Activated CD4-positive, alpha-beta T cell treated with anti-CD3 and anti-CD28 coated beads for 24 hours (primary cell): ENCODE measurements at regions not wholly inside any gene's neighbourhood (a gene's known extent, or its start where the extent isn't known, plus 50 kb on each side); places are given as distances from the start of the nearest gene placed in this dataset.
"Not testable (repeated sequence)": the region's sequence is repeated elsewhere in the genome, so short reads cannot be mapped to it uniquely, and the experiment has no call there.

Experiments
- DNase-seq, 2 donors: peaks; one replicate each; pipeline ENCODE4 v3.0.0-alpha.2; 2020; ENCODE audit warnings: low read depth in 2 of 2

DNA sequence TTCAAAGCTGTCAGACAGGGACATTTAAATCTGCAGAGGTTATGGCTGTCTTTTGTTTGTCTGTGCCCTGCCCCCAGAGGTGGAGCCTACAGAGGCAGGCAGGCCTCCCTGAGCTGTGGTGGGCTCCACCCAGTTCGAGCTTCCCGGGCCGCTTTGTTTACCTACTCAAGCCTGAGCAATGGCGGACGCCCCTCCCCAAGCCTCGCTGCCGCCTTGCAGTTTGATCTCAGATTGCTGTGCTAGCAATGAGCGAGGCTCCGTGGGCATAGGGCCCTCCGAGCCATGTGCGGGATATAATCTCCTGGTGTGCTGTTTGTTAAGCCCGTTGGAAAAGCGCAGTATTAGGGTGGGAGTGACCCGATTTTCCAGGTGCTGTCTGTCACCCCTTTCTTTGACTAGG lies 787.0 kb upstream of the CRIM1 start:
- DNase-seq: not testable (repeated sequence)

DNA sequence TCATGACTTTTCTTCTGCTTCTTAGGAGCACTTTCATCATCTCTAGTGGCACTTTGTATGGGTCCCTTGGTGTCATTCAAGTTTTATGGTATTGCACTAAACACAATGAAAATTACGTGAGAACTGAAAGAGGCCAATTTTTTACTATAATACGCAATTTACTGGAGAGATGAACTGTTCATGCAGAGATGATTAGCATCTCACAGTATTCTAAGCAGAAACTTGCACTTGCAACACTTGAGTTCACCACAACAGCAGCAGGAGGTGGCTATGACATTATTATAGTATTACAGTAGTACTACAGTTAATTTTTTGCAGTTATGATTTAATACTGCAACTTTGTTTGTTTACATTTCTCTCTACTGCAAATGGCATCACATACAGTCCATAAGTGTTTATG lies 793.1 kb upstream of the CRIM1 start:
- no peak for DNase-seq

DNA sequence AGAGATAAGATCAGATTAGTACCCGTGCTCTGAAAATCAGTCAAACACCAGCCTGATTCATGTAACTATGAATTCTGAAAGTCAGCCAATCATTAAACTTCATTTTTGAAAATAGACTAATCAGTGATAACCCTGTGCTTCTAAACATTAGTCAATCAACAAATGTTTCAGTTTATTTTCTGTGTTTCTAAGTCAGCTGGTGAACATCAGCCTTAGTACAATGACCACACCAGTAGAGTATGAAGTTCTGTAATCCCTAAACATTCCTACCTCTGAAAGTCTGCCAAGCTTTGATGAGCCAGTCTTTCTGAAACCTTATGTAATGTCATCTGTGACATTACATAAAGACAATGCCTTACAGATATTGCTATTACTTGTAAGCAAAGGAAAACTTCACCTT lies 807.4 kb upstream of the CRIM1 start:
- DNase-seq: no peak

DNA sequence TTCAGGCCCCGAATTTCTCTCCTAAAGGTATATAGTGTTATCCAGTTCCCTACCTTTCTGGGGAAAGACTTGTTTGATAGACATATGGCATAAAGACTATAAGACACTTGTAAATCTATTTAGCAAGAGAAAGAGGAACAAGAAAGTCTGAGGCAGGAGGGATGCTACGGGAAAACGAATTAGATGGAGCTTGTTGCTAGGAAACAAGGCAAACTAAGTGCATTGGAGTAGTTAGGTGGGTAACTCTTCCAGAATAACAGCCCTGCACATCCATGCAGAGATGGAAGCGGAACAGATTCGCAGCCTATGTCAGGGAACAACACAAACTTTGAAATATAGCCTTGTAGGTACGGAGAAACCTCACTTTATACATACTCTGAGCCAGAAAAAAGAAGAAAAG lies 810.3 kb upstream of the CRIM1 start:
- no peak for DNase-seq

DNA sequence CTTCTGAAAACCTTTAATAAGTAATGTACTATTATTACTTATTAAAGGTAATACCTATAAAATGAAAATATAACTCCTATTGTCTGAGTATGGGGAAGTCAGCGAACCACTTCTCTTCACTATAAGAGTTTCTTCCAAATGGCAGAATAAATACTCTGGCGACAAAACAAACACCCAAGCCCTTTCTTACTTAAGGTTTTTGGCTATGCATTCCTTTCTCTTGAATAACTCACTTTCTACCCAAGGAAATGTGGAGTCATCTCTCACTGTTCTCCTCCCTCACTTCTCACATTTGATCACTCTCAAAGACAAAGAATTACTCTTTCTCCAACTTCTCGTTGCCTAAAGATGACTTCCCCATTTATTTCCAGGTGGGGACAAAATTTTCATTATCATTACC lies 816.8 kb upstream of the CRIM1 start:
- no peak for DNase-seq

DNA sequence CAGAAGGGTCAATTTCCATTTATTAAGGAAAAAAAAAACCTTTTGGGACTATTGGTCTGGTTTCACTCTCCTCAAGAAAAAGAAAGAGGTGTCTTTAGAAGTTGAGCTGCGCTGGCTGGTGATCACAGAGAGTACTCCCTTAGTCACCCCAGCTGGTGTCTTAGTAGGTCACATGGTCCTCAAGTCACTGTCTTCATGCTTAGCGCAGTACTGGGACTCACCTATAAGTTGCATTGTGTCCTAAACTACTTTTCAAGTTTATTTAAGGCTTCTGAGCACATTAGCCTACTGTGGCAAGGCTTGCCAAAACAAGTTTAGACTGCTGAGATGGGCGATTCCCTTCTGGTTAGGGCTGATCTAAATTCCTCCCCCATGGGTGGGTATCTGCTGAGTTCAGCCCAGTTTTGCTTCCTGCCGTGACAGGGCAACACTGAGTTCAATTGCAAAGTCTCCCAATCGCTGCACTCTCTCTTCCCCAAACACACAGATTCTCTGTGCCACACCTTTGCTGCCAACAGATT lies 824.9 kb upstream of the CRIM1 start:
- DNase-seq: no peak

DNA sequence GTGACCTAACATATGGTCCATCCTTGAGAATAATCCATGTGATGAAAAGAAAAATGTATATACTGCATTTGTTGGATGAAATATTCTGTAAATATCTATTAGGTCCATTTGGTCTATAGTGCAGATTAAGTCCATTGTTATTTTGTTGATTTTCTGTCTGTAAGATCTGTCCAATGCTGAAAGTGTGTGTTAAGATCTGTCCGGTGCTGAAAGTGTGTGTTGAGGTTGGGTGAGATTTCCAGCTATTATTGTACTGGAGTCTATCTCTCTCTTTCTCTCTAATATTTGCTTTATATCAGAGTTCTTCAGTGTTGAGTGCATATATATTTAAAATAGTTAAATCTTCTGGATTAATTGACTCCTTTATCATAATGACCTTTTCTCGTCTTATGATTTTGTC lies 828.8 kb upstream of the CRIM1 start:
- DNase-seq: no peak

DNA sequence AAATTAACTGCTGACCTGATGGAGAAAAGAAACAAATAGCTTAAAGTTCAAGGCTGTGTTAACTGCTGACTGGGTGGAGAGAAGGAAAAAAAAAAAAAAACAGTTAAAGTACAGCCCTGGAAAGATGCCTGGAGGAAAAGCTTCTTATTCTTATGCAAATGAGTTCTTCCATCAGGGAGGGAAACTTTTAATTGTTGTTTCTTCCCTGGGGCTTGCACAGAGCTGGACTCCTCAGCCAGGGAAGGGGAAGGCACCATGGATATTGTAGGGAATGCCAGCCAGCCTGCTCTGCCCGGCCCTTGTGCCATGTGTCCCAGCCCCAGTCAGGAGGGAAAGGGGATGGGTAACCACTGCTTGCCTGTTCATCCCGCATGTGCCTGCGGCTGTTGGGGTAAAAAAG lies 833.1 kb upstream of the CRIM1 start:
- DNase-seq: no peak

DNA sequence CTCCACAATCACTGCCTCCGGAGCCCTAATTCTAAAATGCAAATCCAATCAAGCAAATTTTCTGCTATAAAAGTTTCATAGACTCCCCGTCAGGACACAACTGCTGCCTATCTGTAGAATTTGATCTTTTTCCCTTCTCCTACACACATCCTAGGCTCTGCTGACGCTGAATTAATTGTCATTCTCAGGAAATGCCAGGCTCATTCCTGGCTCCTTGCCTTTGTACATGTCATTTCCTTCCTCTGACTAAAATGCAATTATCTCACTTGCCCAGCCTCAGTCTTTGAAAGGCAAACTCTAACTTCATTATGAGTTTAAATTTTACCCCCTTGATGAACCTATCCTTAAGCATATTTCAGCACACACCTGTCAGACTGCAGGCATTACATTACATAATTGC lies 844.9 kb upstream of the CRIM1 start:
- DNase-seq: no peak

DNA sequence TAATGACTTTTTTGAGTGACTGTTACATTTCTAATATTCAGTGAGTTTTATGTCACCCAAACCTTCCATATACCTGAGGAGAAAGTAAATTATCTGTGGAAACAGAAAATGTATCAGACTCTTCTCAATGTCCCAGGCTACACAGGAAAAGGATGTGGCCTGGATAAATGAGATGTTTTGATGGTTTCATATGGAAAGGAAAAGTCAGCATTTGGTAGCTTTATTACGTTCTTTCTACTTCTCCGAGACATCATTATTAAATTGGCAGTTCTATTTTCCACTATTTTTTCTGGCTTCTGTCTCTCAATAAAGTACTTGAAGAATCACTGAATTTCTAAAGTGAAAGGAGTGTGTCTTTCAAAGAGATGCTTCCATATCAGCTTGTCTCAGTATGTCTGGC lies 847.0 kb upstream of the CRIM1 start:
- DNase-seq: no peak

DNA sequence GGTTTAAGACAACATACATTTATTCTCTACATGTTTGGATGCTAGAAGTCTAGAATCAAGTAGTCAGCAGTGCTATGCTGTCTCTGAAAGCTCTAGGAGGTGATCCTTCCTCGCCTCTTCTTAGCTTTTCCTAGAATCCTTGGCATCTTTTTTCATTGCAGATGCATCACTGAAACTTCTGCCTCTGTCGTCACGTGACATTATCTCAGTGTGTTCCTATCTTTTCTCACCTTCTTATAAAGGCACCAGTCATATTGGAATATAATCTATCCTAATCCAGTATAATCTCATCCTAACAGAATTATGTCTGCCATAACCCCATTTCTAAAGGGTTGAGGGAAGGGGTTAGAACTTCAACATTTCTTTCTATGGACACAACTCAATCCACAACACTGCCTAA lies 851.2 kb upstream of the CRIM1 start:
- DNase-seq: no peak

DNA sequence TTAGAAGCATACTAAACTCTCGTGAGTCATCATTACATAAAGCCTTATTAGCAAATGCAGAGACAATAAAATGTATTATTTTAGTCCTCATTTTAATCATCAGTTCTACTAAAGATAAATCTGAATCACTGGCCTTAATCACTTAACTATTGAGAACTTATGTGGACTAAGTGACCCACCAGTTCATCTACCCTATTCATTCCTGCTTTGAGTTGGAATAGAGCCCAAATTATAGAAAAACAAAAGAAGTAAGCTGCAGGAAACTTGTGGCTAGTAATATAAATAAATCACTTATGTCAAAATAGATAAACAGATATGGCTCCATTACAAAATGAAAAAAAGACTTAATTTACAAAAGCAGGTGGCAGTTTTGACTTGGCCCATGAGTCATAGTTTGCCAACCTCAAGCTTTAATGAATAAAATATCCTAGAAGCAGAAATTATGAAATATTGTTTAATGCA lies 851.8 kb upstream of the CRIM1 start:
- DNase-seq: no peak

DNA sequence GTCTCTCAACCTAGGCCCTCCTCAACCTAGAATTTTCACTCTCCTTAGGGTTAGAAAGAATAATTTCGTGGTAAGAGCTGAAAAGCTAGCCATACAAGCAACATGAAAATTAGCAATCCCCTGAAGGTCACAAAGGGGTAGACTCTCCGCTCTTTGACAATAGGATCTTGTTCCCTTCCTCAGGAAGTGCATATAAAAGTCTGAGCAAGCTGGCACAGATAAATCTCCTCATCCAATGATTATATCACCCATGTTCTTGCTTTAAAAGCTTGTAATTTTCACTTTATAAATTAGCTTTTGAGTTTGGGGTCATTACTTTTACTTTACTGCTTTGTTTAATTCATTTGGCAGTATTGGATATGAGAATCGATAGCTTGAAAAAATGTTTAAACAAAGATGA lies 852.3 kb upstream of the CRIM1 start:
- no peak for DNase-seq

DNA sequence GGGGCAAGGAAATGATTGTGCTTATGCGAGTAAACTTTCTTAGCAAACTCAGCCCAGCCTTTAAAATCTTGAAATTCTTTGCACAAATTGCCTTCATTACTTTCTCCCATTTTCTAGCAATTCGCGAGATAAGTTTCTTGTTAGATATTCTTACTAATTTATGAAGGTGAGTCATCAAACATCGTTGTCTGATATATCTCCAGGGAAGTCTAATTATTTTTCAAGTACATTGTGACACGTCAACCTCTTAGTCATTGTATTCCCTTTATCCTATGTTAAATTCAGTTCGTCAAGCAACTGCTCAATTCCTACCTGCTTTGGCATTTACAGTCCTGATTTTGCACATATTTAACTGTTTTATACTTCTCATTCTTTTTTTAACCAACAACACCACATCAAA lies 854.5 kb upstream of the CRIM1 start:
- no peak for DNase-seq

DNA sequence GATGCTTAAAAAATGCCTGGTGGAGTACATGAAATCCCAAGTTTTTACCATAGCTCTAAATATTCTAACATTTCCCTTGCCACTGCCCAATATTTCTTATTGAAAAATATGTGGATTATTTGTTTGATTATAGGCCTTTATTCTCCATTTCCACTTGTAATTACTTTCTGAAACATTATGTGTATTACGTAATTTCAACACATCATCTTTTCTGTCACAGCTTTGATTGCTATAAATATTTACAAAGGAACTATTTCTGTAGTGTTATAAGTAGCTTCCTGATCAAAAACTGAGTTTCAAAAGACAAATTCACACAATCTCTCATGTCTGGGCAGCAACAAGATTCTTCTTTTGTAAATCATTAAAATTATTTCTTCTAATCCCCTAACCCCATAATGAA lies 859.6 kb upstream of the CRIM1 start:
- no peak for DNase-seq

DNA sequence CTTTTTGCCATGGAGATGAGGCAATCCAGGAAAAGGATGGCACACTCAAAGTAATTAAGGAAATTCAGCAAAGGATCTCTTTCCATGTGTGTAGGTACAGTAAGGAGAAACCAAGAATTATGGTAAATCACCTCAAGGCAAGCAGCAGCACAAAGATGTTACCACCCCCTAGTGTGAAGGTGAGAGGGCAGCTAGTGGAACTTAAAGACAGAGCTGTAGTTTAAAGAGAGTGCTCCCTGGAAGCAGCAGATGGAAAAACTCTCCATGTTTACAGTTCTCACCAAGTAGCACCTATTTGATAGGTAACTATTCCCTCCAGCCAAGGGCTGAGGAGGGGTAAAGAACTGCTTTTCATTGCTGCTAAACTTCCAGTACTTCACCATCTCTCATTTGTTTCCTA lies 860.4 kb upstream of the CRIM1 start:
- no peak for DNase-seq

DNA sequence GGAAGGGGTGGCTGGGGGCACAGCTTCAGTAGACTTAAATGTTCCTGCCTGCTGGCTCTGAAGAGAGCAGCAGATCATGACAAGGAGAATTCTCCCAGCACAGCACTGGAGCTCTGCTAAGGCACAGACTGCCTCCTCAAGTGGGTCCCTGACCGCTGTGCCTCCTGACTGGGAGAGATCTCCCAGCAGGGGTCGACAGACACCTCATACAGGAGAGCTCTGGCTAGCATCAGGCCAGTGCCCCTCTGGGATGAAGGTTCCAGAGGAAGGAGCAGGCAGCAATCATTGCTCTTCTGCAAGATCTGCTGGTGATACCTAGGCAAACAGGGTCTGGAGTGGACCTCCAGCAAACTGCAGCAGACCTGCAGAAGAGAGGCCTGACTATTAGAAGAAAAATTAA lies 877.5 kb upstream of the CRIM1 start:
- DNase-seq: not testable (repeated sequence)

DNA sequence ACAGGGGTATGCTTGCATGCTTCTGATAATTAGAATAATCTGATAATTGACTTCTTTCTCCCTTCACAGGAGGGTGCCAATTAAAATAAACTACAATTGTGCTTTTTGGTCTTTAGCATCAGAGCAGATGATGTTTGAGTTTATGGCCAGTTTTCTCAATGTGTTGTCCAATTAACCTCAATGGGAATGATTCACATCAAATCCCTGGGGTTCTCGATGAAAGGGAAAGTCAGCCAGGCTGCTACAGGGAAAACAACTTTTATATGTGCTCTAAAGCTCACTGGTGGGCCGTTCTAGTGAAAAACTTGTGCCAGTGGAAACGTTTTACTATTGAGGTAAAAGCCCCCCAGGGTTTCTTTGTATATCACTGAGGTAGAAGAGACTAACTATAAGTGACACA lies 887.3 kb upstream of the CRIM1 start:
- no peak for DNase-seq

DNA sequence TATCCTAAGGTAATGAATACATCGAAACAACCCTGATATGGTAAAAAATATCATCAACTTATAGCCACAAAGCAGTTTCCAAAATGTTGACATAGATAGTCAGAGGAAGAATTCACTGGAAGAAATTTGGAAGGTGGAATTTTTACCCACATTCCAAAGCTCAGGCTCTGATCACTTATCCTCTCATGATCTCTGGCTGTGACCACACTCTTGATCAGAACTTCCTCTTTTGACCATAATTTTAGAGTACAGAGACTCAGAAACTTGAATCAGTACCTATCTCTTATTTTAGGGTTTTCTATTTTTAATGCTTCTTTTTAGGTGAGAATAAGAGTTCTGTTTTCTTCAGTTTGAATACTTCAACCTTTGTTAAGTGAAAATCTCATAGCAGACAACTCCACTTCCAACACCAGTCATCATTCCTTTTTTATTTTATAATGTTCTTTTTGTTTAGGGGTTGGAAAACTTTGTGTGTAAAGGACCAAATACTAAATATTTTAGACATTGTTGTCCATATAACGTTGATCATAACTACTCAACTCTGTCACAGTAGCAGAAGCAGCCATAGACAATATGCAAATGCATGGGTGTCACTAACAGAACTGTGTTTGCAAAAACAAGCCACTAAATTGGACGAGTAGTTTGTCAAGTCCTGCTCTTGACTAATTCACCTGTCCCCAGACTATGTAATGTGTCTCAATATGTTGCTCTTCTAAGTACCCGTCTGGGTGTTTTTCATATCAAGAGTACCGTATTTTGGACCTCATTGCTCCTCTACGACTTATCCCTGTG lies 891.6 kb upstream of the CRIM1 start:
- DNase-seq: no peak

DNA sequence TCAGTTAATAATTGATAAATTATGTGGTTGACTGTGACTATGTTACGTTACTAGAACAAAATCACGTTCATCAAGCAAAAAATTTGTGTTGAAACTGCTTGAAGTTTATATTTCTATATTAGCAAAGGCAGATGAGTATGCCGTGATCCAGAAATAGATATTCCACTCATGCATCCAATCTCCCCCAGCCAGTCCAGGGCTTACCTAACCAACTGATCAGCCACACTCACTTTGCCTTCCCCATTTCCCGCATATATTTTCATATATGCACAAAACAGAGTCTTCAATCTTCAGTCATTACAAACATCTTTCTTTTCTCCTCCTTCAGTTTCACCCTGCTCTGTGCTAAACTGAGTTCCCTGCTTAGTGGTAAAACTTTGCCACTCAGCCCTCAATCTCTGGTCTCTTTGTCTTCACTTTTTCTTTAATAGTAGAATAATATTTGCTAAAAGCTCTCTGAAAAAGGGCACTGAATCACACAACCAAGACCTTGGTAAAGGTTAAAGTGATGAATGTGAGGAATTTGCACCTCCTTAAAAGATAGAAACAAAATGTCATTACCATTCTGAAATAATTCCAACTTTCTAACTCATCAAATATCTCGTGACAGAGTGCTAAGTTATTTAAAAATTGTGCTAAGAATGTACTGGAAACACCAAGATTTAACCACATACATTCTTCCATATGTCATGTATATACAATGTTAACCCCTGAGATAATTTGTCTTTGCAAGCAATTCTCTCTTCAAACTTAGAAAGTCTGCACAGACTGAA lies 893.2 kb upstream of the CRIM1 start:
- no peak for DNase-seq

DNA sequence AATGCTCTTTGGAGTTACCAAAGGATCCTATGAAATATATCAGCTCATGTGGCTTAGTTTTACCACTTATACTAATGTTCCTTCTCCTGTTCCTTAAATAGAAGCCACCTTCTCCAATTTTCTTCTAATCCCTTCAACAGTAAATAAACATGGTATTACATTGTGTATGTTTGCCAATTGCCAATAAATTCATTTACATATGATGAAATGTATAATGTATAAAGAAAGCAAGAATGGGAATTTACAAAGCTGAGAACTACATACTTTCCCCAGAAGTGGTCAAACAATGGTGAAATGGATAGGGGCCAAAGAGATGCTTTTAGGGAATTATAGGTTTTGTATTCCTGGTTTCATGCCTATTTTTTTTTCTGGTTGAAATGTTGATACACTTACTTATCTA lies 894.2 kb upstream of the CRIM1 start:
- no peak for DNase-seq

DNA sequence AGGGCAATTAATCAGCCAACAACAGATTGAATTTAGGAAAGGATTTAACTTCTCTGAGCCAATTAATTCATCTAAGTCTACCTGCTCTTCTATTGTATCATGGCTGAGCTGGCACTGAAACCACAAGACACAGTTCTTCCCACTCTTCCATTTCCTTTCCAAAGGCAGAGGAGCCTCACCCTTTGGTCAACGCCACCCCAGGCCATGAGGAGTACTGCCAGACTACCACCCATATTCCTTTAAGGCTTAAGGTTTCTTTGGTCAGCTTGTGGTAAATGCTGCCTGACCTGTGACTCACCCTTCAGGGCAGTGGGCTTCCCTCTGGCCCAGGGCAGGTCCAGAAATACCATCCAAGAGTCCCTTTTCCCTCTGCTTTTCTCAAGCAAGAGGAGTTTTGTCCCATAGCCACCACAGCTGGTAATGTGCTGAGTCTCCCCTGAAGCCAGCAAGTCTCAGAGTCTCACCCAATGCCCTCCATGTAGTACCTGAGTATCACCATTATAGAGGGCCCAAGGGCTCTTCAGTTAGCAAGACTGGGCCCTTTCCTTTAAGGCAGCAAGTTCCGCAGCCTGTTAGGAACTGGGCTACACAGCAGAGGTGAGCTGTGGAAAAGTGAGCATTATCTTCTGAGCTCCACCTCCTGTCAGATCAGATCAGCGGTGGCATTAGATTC lies 900.5 kb upstream of the CRIM1 start:
- DNase-seq: no peak

DNA sequence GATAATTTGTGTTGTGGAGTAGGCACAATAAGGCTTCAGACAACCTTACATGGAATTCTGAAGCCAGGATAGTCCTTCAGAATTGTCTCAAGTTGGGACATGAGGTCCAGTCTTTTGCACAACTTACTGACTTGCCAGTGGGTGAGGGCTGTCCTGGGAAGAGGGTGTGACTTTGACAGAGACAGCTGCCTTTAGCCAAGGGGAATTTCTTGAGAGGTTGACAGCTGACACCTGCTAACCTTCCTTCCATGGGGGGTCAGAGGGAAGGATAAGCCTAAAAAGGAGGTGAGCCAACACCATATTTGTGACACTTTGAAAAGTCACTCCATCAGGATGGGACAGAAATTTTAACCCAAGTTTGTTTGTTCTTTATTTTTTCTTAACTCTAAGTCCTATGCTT lies 907.8 kb upstream of the CRIM1 start:
- DNase-seq: no peak
